Activated naive CD4-positive, alpha-beta T cell treated with anti-CD3 and anti-CD28 coated beads for 36 hours (primary cell): ENCODE measurements at regions not wholly inside any gene's neighbourhood (a gene's known extent, or its start where the extent isn't known, plus 50 kb on each side); places are given as distances from the start of the nearest gene placed in this dataset.

Experiments
- CTCF ChIA-PET: fragments of 350-600 bp; sonication (Branson Sonifier 250); formaldehyde crosslinking; loops from one replicate; lab custom pipeline; 2021; ENCODE audit warnings: antibody characterized with exemption; lab: Charles Lee
- DNase-seq: peaks from one replicate; pipeline ENCODE4 v3.0.0-alpha.2; 2020
- H3K27ac Mint-ChIP-seq: one replicate; pipeline ENCODE4 v1.8.0; 2021; ENCODE audit warnings: mild to moderate bottlenecking, mixed read lengths
- H3K27me3 Mint-ChIP-seq: one replicate; pipeline ENCODE4 v1.8.0; 2021; ENCODE audit warnings: low read depth, mixed read lengths
- H3K36me3 Mint-ChIP-seq: one replicate; pipeline ENCODE4 v1.8.0; 2021; ENCODE audit warnings: low read depth, mixed read lengths
- H3K4me1 Mint-ChIP-seq: one replicate; pipeline ENCODE4 v1.8.0; 2021; ENCODE audit warnings: low read depth, mixed read lengths
- H3K4me3 Mint-ChIP-seq: one replicate; pipeline ENCODE4 v1.8.0; 2021; ENCODE audit warnings: mild to moderate bottlenecking, moderate library complexity, mixed read lengths
- H3K9me3 Mint-ChIP-seq: one replicate; pipeline ENCODE4 v1.8.0; 2021; ENCODE audit warnings: mixed read lengths
- intact Hi-C: fragments of 100-400 bp; cut with micrococcal nuclease; formaldehyde crosslinking; loops from one replicate; pipeline ENCODE4 v1.15.1; 2023

DNA sequence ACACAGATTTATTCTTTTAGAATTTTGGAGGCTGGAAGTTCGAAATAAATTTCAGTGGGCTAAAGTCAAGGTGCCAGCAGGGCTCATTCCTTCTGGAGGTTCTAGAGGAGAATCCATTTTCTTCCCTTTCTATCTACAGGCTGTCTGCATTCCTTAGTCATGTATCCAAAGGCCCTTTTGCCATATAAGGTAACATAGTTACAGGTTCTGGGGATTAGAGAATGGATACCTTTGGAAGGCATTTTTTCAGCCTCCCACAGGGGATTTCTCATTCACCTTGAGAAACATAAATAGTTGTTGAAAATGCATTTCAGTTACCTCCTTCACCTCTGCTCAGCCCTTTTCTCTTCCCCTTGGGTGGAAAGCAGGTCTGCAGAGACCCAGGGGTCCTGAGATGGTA, 280.0 kb upstream of the MAP3K1 start:
- H3K27me3 Mint-ChIP-seq, result no peaks in the 10 kb centered on the region
- H3K4me3 Mint-ChIP-seq, result no peak overlapping the region
- peaks cover 14% of the 10 kb centered on the region for H3K4me1 Mint-ChIP-seq
- H3K36me3 Mint-ChIP-seq, result no peaks in the 10 kb centered on the region
- DNase-seq, result no peak
- H3K27ac Mint-ChIP-seq, result no peak overlapping the region
- no peaks in the 10 kb centered on the region for H3K9me3 Mint-ChIP-seq
- CTCF ChIA-PET, result no interaction called here
- intact Hi-C loops, result no loop called here

DNA sequence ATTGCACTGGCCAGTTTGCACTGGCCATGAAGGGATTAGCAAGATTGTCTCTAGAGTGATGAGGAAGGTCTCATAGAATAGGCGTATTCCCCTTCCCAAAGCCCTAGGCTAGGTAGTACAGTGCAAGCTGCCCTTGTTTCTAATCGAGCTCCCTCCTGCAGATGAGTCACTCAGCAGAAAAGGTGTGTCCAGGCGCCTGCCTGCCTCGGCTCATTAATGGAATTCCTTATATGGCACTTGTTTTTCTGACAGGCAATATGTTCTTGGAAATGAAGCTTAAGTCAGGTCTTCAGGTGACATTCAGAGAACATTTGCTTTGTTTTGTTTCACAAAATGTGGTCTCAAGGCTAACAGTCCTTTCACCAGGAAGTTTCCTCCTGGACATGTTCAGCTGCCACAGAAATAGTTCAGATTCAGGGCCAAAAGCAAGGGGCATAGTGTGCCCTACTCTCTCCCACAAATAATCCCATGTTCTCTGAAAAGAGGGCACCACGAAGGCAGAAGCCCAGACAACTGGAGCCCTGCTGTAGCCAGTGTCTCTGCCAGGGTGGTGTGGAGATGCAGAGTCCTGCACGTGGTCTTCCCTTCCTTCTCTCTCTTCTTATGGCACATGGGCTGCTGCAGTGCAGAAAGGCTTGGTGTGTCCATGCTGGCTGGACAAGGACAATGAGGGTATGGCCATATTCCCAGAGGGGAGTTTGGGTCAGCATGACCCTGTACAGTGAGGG, 281.1 kb upstream of the MAP3K1 start:
- CTCF ChIA-PET, result no interaction called here
- Mint-ChIP-seq H3K36me3 (no peaks in the 10 kb centered on the region), H3K4me3 (no peak overlapping the region), H3K4me1 (peaks cover 14% of the 10 kb centered on the region), H3K27me3 (no peaks in the 10 kb centered on the region), H3K9me3 (no peaks in the 10 kb centered on the region), H3K27ac (no peak overlapping the region)
- intact Hi-C loops, result loop anchor here (1.0 to 5.0 kb wide), 2 partner anchors 43 to 278 kb away; no protein-coding TSS in a partner anchor
- peak; percentile 59 for DNase-seq

DNA sequence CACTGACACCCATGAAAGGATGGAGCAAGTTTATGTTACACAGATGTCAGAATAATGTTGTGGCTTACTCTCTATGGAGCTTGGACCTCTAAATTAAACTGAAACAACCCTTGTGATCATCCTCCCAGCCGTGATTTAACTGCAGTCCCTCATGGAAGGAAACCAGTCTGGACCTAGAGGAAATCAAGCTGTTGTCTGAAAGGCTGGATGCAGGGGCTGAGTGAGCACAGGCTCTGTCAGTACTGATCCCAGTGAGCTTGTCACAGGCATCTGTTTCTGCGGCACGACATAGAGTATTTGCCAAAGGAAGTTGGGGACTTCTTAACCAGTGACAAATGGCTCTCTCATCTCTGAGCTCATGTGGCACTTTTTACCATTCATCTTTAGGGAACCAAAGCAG, 282.9 kb upstream of the MAP3K1 start:
- H3K4me3 Mint-ChIP-seq, result no peak overlapping the region
- DNase-seq, result no peak
- CTCF ChIA-PET, result interaction anchor here (0.7 to 0.9 kb wide), 2 partner anchors 262 to 299 kb away, joined by 3 read pairs; partner anchors contain the start of gene ANKRD55
- no peaks in the 10 kb centered on the region for H3K27me3 Mint-ChIP-seq
- H3K9me3 Mint-ChIP-seq, result no peaks in the 10 kb centered on the region
- H3K4me1 Mint-ChIP-seq, result peaks cover 14% of the 10 kb centered on the region
- intact Hi-C loops, result loop anchor here (5.0 kb wide), 1 partner anchor 280 kb away; no protein-coding TSS in a partner anchor
- no peaks in the 10 kb centered on the region for H3K36me3 Mint-ChIP-seq
- H3K27ac Mint-ChIP-seq, result no peak overlapping the region

DNA sequence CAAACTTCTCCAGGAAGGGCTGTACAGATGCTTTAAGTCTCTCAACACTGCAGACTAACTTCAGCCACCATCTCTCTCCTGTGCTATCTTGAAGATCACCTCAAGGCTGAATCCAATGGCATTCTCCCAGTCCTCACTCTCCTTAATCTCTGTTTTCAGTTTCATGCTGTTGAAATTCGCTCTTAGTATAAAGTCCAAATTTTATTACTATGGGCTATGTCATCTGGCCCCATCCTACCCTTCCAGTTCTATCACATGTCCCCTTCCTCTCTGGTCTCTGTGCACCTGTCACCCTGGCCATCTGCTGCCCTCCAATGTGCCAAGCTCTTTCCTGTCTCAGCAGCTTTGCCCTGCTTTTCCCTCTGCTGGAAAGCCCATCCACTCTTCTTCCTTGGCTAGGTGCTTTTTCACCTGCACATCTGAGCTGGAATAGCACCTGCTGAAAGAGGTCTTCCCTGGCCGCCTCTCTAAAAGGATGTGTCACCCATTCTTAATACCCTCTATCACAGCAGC, 284.7 kb upstream of the MAP3K1 start:
- Mint-ChIP-seq H3K27me3 (no peaks in the 10 kb centered on the region), H3K4me1 (peaks cover 14% of the 10 kb centered on the region), H3K4me3 (no peak overlapping the region), H3K27ac (no peak overlapping the region), H3K36me3 (no peaks in the 10 kb centered on the region), H3K9me3 (no peaks in the 10 kb centered on the region)
- intact Hi-C loops, result loop anchor here (5.0 kb wide), 1 partner anchor 282 kb away; no protein-coding TSS in a partner anchor
- no peak for DNase-seq
- CTCF ChIA-PET, result no interaction called here

DNA sequence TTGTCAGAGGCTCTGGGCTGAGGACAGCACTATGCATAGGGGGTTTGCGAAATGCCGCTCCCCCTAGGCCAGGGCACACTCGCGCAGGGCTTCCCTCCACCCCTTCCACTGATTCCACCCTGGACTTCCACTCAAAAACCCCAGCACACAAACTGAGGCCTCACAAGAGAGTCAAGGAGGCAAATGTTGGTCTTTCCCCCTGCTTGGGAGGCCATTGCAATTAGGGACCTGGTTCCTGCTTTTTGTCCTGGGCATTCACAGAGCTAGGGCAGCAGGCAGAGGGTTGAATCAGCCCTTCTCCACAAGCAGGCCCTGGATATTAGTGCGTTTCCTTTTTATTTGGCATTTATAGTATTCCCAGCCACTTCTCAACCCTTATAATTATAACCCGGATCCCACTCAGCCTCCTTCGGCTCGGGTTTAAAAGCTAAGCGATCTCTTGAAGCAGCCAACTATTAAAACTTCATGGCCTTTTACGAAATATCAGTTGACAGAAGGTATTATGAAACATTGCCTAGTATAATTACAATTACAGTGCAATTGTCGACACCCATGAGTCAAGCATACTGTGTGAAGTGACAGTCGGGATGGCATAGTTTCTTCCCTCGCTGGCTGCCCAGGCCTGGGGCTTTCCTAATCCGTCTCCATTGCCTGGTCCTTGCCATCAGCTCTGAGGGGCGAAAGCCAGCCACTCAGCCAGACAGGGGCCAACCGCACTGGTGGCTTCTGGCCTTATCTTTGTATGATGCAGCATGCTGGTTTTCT, 285.5 kb upstream of the MAP3K1 start:
- Mint-ChIP-seq H3K36me3 (no peaks in the 10 kb centered on the region), H3K9me3 (no peaks in the 10 kb centered on the region), H3K27ac (no peak overlapping the region), H3K4me1 (peaks cover 14% of the 10 kb centered on the region), H3K4me3 (no peak overlapping the region), H3K27me3 (no peaks in the 10 kb centered on the region)
- DNase-seq, result no peak
- intact Hi-C loops, result loop anchor here (5.0 kb wide), 1 partner anchor 282 kb away; no protein-coding TSS in a partner anchor
- CTCF ChIA-PET, result no interaction called here

DNA sequence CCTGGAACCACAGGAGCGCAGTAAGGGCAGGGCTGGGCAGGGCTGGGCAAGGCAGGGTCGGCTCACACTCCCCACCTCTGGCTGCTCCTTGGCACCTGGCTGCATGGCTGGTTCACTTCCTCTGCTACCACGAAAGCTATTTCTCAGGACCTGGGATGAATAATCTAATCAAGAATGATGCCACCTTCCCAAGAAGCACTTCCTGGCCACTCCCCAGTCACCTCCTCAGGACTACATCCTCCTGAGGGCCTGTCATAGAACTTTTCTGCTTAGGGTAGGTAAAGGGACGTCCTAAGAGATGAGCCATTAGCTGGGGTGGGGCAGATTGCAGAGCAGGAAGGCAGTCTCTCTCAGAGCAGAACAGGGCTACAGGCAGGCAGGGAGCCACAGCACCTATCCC, 288.2 kb upstream of the MAP3K1 start:
- Mint-ChIP-seq H3K27ac (no peak overlapping the region), H3K27me3 (no peaks in the 10 kb centered on the region), H3K9me3 (no peaks in the 10 kb centered on the region), H3K4me1 (no peaks in the 10 kb centered on the region), H3K36me3 (no peaks in the 10 kb centered on the region), H3K4me3 (no peak overlapping the region)
- CTCF ChIA-PET, result no interaction called here
- intact Hi-C loops, result no loop called here
- DNase-seq, result peak; percentile 9

DNA sequence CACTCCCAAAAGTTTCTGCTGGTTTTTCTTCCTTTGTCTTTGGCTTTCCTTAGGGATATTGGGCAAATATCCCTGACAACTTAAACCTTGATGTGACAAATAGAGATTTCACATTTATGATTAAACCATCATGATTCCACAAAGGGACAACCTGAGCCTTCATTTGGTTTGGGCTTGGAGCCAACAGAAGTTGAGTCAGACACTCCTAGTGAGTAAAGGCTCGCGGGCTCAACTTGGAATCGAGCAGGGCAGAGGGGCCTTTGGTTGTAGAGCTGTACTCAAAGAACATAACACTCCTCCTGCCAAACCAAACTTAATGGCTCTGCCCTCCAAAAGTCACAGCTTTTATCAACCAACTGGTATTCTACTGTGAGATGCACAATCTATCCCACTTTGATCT, 290.2 kb upstream of the MAP3K1 start:
- Mint-ChIP-seq H3K4me1 (no peaks in the 10 kb centered on the region), H3K36me3 (no peaks in the 10 kb centered on the region), H3K4me3 (no peak overlapping the region), H3K9me3 (no peaks in the 10 kb centered on the region), H3K27me3 (no peaks in the 10 kb centered on the region), H3K27ac (no peak overlapping the region)
- CTCF ChIA-PET, result interaction anchor here (0.6 kb wide), 1 partner anchor 256 kb away, joined by 3 read pairs; no protein-coding TSS in a partner anchor
- intact Hi-C loops, result no loop called here
- DNase-seq, result no peak

DNA sequence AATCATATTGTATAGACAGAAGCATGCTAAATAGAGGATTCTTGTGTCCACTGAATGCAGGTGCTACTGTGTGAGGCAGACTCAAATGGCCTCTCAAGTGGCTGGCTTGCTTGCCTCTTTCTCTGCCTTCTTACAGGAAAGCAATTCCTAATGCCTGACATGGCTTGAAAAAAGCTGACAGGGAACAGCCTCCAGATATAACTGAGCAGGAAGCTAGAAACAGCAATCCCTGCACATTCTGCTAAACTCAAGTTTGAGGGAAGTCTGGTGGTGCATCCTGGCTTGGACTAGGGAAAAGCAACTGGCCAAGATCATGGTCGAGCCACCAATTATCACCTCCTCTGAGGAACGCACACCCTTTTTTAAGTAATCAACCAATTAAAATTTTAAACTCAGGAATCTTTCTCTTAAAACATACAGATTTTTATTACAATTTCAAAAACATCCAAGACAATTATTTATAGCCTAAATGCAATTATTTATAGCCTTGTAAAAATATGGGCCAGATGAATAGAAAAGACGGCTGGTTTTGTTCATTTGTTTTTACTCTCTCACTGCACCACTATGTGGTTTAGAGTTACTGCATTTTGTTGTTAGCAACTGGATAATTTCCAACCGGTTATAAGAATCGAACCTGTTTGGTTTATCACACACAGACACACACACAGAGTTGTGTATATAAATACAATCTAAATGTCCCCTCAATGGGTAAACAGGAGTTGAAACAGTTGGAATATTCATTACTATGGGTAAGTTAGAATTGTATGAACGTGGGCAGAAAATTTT, 290.9 kb upstream of the ANKRD55 start:
- Mint-ChIP-seq H3K36me3 (no peaks in the 10 kb centered on the region), H3K9me3 (no peaks in the 10 kb centered on the region), H3K27me3 (no peaks in the 10 kb centered on the region), H3K4me1 (no peaks in the 10 kb centered on the region), H3K4me3 (no peak overlapping the region), H3K27ac (no peak overlapping the region)
- intact Hi-C loops, result no loop called here
- DNase-seq, result no peak
- CTCF ChIA-PET, result no interaction called here

DNA sequence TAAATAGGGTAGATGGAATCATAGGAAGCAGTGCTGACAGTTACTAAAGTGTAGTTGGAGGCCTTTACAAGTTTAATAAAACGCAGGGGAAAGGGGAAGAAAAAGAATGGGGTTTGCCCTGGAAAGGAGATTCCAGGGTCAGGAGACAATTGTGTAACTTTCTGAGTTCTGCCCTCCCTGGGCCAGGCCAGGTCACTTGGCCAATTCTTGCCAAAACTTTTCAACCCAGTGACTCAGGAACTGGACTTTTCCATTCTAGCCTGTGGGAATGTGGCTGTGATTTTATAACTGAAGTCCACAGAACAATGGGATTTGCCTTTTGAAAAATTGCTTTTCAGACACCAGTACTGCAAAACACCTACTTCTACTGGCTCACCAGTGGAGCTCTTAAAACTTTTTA, 289.8 kb upstream of the ANKRD55 start:
- intact Hi-C loops, result no loop called here
- Mint-ChIP-seq H3K4me1 (no peaks in the 10 kb centered on the region), H3K36me3 (no peaks in the 10 kb centered on the region), H3K27ac (no peak overlapping the region), H3K4me3 (no peak overlapping the region), H3K27me3 (no peaks in the 10 kb centered on the region), H3K9me3 (no peaks in the 10 kb centered on the region)
- CTCF ChIA-PET, result no interaction called here
- DNase-seq, result no peak

DNA sequence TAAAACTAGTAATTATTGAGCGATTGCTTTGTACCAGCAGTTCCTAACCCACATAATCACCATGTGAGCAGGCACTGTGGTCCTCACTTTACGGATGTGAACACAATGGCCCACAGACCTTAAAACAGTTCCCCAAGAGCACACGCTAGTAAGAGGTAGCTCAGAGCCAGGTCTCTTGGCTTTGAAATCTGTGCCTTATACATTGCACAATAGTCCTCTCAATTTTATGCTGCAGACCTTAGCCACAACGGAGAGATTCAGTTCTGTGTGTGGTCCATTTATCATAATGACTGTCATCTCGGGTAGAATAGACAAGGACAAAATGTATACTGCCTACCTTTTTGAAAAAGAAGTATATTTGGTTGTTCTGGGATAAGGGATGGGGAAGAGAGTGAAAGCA, 289.0 kb upstream of the ANKRD55 start:
- Mint-ChIP-seq H3K27me3 (no peaks in the 10 kb centered on the region), H3K9me3 (no peaks in the 10 kb centered on the region), H3K36me3 (no peaks in the 10 kb centered on the region), H3K4me1 (peaks cover 5% of the 10 kb centered on the region), H3K4me3 (no peak overlapping the region), H3K27ac (no peak overlapping the region)
- intact Hi-C loops, result no loop called here
- no peak for DNase-seq
- CTCF ChIA-PET, result no interaction called here

DNA sequence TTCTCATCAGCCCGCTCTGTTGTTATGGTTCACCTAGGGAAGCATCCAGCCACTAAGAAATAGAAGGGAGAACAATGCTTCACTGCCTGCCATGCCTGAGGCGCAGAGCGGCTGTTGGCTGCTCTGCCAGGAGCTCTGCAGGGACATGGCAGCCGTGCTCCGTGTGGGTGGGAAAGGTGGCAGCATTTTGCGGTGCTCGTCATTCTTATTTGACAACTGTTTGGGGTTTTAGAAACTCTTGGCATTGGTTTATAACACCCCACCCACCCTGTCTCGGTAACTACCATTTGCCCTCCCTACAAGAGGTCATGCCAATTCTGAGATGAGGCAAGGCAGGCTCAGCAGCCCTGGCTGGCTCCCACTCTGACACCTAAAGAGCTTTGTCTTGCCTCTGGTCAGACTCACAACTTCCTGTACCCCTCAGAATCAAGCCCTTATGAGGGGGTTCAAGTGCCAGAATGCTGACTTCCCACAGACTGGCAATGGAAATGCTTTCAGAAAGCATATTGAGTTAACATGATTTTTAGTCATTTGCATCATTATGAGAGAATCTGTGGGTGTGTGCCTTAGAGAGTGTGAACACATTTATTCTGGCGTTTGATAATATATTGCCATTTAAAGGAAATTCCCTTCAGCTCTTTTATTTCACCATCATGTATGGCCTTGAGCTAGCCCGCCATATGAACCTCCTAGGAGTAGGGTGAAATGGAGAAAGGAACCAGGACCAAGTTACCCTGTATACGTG, 288.0 kb upstream of the ANKRD55 start:
- CTCF ChIA-PET, result interaction anchor here (0.5 kb wide), 1 partner anchor 16 kb away, joined by 3 read pairs; no protein-coding TSS in a partner anchor
- Mint-ChIP-seq H3K4me3 (no peak overlapping the region), H3K4me1 (peaks cover 10% of the 10 kb centered on the region), H3K9me3 (no peaks in the 10 kb centered on the region), H3K27me3 (no peaks in the 10 kb centered on the region), H3K27ac (no peak overlapping the region), H3K36me3 (no peaks in the 10 kb centered on the region)
- intact Hi-C loops, result no loop called here
- DNase-seq, result no peak
